ENCODE measurements at regions not wholly inside any gene's neighbourhood (a gene's known extent, or its start where the extent isn't known, plus 50 kb on each side); places are given as distances from the start of the nearest gene placed in this dataset.

GRCh38 chr14:29232153-29232552 lies 465.6 kb downstream of the FOXG1 start:
- Histone ChIP-seq H3K4me2 (no peak overlapping the region), H3K9me3 (no peaks in the 10 kb centered on the region), H3K4me1 (peaks cover 4% of the 10 kb centered on the region; the same call in 1 of the 3 replicates), H3K27ac (no peak overlapping the region), H3K4me3 (no peak overlapping the region)
- DNase-seq (ENCODE audit: low read depth in 1 of 2, low spot score in 1 of 2): no peak
- no peak for ATAC-seq
- WGBS (ENCODE audit: missing lambda C conversion rate): 42% methylated on average over 4 of the region's 4 CpGs
- TF ChIP-seq MAX (IDR thresholded peaks at IDR 0.05): no peak
- POLR2A ChIA-PET: no interaction called here
- CTCF ChIA-PET: no interaction called here
- no peak for FAIRE-seq

GRCh38 chr14:29232711-29233110 lies 466.1 kb downstream of the FOXG1 start:
- CTCF ChIA-PET: no interaction called here
- H3K4me1 ChIP-seq: peaks cover 4% of the 10 kb centered on the region; the same call in 1 of the 3 replicates
- FAIRE-seq (no peak), DNase-seq (ENCODE audit: low read depth in 1 of 2, low spot score in 1 of 2) (no peak), ATAC-seq (no peak)
- POLR2A ChIA-PET: no interaction called here
- H3K9me3 ChIP-seq: no peaks in the 10 kb centered on the region
- no peak overlapping the region for H3K4me3 ChIP-seq
- H3K27ac ChIP-seq: no peak overlapping the region
- no peak overlapping the region for H3K4me2 ChIP-seq
- TF ChIP-seq SREBF2 (IDR thresholded peaks at IDR 0.05) (no peak), HEYL (CRISPR knock-in tag; IDR thresholded peaks at IDR 0.05) (no peak)

- peaks cover 4% of the 10 kb centered on the region; the same call in 1 of the 3 replicates for H3K4me1 ChIP-seq
- H3K9me3 ChIP-seq: no peaks in the 10 kb centered on the region
- WGBS (ENCODE audit: missing lambda C conversion rate): 32% methylated on average over 4 of the region's 4 CpGs
- POLR2A ChIA-PET: no interaction called here
- TF ChIP-seq MAZ (IDR thresholded peaks at IDR 0.05; ENCODE audit: borderline replicate concordance, low read depth, low read length) (no peak), MAFK (IDR thresholded peaks at IDR 0.05; ENCODE audit: partially characterized antibody) (peak; percentile 50)
- CTCF ChIA-PET: no interaction called here
- H3K27ac ChIP-seq: no peak overlapping the region
- FAIRE-seq (no peak), DNase-seq (ENCODE audit: low read depth in 1 of 2, low spot score in 1 of 2) (no peak), ATAC-seq (no peak)
- no peak overlapping the region for H3K4me3 ChIP-seq
- no peak overlapping the region for H3K4me2 ChIP-seq
Measured at GRCh38 chr14:29233188-29233587, 466.6 kb downstream of the FOXG1 start.

- H3K4me3 ChIP-seq: no peak overlapping the region
- no peaks in the 10 kb centered on the region for H3K9me3 ChIP-seq
- 10% methylated on average over 1 of the region's 1 CpG for WGBS (ENCODE audit: missing lambda C conversion rate)
- H3K27ac ChIP-seq: no peak overlapping the region
- ATAC-seq (no peak), FAIRE-seq (no peak), DNase-seq (ENCODE audit: low read depth in 1 of 2, low spot score in 1 of 2) (no peak)
- no peak for TF ChIP-seq REST (IDR thresholded peaks at IDR 0.05)
- no peak for TF ChIP-seq HOXB5 (CRISPR knock-in tag; IDR thresholded peaks at IDR 0.05)
- no peak for TF ChIP-seq POLR2A (IDR thresholded peaks at IDR 0.05; ENCODE audit: low read length)
- no peak for TF ChIP-seq ZSCAN20 (CRISPR knock-in tag; IDR thresholded peaks at IDR 0.05)
- TF ChIP-seq CHD2 (IDR thresholded peaks at IDR 0.05; ENCODE audit: low read length, partially characterized antibody): no peak
- no peak for TF ChIP-seq ZFP36 (IDR thresholded peaks at IDR 0.05; ENCODE audit: borderline replicate concordance, partially characterized antibody)
- TF ChIP-seq ESRRA (IDR thresholded peaks at IDR 0.05; ENCODE audit: borderline replicate concordance, low read length): no peak
- TF ChIP-seq FOSL2 (IDR thresholded peaks at IDR 0.05): no peak
- TF ChIP-seq FOSL2 (CRISPR knock-in tag; IDR thresholded peaks at IDR 0.05): no peak
- no peak for TF ChIP-seq MAZ (IDR thresholded peaks at IDR 0.05; ENCODE audit: borderline replicate concordance, low read depth, low read length)
- no peak for TF ChIP-seq RNF2 (IDR thresholded peaks at IDR 0.05; ENCODE audit: borderline replicate concordance, low read depth)
- TF ChIP-seq ATOH8 (CRISPR knock-in tag; IDR thresholded peaks at IDR 0.05; ENCODE audit: low read depth): no peak
- no peak for TF ChIP-seq USF2 (IDR thresholded peaks at IDR 0.05)
- no peak for TF ChIP-seq MYC (IDR thresholded peaks at IDR 0.05; ENCODE audit: borderline replicate concordance, low read length)
- no peak for TF ChIP-seq HDAC2 (IDR thresholded peaks at IDR 0.05)
- TF ChIP-seq JUNB (IDR thresholded peaks at IDR 0.05): no peak
- TF ChIP-seq RFX5 (IDR thresholded peaks at IDR 0.05): no peak
- no peak for TF ChIP-seq CEBPB (IDR thresholded peaks at IDR 0.05)
- no peak for TF ChIP-seq HEYL (CRISPR knock-in tag; IDR thresholded peaks at IDR 0.05)
- TF ChIP-seq FOSB (CRISPR knock-in tag; IDR thresholded peaks at IDR 0.05): no peak
- TF ChIP-seq MAFK (IDR thresholded peaks at IDR 0.05; ENCODE audit: partially characterized antibody): no peak
- no peak overlapping the region for H3K4me2 ChIP-seq
- ChIA-PET CTCF (interaction anchor here (0.9 kb wide), 1 partner anchor 13 kb away, joined by 4 read pairs; no protein-coding TSS in a partner anchor), POLR2A (no interaction called here)
- peaks cover 4% of the 10 kb centered on the region; the same call in 1 of the 3 replicates for H3K4me1 ChIP-seq
Measured at GRCh38 chr14:29235991-29236390, 469.4 kb downstream of the FOXG1 start.

All from A549 (cell line).